ENCODE measurements at regions not wholly inside any gene's neighbourhood (a gene's known extent, or its start where the extent isn't known, plus 50 kb on each side); places are given as distances from the start of the nearest gene placed in this dataset.

DNA sequence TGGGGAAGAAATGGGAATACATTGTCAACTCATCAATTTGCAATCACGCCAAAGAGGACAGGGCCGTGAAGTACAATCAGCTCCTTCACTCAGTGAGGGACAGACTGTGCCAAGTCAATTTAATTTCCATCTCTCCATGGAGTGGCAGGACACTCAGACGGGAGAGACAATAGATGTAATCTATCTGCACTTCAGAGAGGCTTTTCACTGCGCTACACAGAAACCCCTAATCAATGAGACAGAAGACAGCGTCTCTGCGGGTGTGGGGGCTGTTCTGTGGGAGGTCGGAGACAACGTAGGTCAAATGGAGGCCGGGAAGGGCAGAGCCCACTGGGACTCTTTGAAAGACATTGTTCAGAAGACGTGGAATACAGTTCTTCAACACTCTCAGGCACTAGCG is 541.0 kb upstream of the ADARB2 start:
- no peak for DNase-seq (ENCODE audit: low read depth, low spot score)

- DNase-seq (ENCODE audit: low read depth, low spot score): no peak
These were observed 526.2 kb upstream of the ADARB2 start for GRCh38 chr10:2263561-2263960.

DNA sequence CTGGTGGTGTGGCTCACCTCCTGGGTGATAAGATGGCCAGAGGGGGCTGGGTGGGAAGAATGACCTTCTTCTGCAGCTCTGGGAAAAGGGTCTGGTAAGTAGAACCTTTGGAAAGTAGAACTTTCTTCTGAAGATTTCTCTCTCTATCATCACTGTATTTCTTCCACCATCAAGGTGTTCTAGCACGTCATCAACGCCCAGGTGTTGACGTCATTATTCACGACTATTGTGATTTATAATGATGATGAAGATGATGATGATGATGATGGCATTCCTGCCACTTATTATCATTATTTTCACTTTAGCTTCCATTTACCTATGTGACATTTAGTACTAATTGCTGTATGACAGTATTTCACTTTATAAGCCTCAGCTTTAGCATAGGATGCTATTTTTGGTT is 525.6 kb upstream of the ADARB2 start:
- DNase-seq (ENCODE audit: low read depth, low spot score): no peak

- DNase-seq (ENCODE audit: low read depth, low spot score): no peak
These were observed 525.0 kb upstream of the ADARB2 start for GRCh38 chr10:2262333-2262732.

DNA sequence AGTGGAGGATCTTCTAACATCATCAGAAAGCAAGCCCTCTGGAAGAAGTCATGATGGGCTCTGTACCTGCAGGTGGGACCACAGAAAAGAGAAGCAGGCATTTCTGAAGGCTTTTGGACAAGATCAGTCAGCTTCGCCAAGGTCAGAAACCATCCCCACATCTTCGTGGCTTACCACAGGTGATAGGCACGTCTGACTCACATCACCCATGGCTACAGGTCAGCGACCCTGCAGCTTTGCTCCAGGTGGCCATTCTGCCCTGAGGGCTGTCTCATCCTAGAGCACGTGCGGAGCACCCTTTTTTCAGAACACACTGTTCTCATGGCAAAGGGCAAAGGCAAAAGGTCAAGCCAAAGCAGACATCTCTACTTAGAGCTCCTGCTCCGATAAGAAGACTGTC is 518.9 kb upstream of the ADARB2 start:
- no peak for DNase-seq (ENCODE audit: low read depth, low spot score)

DNA sequence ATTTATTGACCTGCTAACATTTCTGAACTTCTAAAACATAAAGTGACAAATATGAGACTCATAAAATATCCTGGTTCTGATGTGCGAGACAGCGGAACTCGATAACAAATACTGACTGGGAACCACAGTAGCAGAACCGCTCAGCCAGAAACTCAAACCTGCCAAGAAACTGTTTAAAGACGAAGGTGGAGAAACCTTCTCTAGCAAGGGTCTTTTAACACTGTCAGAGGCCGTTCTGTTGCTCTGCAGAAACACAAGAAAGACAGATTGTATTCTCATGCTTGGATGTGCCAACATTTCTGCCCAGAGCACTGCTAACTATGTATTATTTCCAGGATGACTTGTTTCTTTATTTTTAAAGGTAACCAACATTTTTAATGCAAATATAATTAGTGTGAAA is 514.8 kb upstream of the ADARB2 start:
- DNase-seq (ENCODE audit: low read depth, low spot score): no peak

- no peak for DNase-seq (ENCODE audit: low read depth, low spot score)
These were observed 514.3 kb upstream of the ADARB2 start for GRCh38 chr10:2251631-2252030.

DNA sequence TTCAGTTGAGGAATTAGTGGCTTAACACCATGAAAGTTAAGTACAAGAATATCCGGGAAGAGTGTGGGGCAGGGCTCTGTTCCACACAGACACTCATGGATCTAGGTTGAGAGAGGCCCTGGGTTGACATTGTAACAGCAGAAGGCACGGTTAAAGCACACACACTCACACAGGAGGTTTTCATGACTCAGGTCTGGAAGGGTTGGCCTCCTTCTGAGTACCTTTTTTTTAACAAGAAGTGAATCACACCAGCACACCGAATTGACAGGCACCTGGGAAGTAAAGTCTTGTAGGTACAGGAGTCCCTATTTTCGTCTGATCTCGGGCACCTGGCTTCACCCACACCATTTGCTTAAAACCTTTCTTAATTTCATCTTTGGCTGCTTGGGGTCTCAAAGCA is 509.4 kb upstream of the ADARB2 start:
- DNase-seq (ENCODE audit: low read depth, low spot score): no peak

DNA sequence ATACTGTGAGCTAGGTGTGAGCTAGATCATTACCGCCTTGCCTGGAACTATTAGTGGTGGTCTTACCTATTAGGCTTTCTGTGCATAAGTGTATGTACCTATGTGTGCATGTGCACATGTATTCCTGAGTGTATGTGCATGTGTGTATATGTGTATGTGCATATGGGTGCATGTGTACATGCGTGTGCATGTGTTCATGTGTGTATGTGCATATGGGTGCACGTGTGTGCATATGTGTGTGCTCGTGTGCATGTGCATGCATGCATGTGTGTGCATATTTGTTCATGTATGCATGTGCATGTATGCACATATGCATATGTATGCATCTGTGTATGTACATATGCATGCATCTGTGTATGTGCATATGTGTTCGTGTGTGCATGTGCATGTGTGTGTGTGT is 508.3 kb upstream of the ADARB2 start:
- DNase-seq (ENCODE audit: low read depth, low spot score): no peak

- DNase-seq (ENCODE audit: low read depth, low spot score): no peak
These were observed 507.1 kb upstream of the ADARB2 start for GRCh38 chr10:2244471-2244870.

GRCh38 chr10:2236876-2237275 is 499.6 kb upstream of the ADARB2 start:
- DNase-seq (ENCODE audit: low read depth, low spot score): no peak

GRCh38 chr10:2232479-2232878 is 495.2 kb upstream of the ADARB2 start:
- no peak for DNase-seq (ENCODE audit: low read depth, low spot score)

DNA sequence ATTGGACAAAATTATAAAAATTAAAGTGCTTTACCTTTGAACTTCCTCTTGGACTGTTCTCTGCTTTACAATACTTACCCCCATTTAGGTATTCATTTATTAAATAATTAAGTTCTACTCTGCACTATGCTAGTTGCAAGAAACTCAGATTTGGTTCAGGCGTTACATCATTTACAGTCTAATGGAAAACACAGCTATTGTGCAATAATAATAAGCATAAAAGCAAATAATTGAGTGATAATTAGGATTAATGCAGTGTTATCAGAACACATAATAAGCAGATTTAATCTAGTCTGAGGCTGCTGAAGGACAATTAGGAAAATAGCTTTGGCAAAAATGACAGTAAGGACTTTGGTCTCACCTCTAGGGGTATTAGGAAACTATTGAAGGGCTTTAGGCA is 493.2 kb upstream of the ADARB2 start:
- DNase-seq (ENCODE audit: low read depth, low spot score): no peak

DNA sequence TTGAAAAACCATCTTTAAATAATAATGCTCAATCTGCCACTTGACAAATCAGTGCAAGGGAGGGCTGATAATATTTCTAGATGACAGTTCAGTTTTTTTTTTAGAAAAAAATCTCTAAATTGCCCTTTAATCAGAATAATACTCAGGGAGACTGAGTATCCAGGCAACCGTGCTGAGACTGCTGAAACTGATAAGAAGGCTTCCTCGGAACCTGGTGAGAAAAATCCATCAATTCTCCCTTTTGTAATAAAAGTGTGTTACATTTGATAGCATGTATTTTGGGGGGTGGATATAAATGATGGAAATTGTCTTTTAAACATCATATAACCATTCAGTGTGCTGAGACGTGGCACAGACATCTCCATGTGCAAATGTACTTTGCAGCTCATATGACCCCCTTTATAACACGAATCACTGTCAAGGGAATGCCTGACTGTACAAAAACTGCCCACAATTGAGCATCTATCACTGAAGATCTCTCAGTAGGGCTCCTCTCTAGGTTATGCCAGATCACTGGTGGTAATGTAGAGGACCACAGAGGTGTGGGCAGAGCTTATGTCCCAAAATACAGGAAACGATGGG is 491.1 kb upstream of the ADARB2 start:
- no peak for DNase-seq (ENCODE audit: low read depth, low spot score)

DNA sequence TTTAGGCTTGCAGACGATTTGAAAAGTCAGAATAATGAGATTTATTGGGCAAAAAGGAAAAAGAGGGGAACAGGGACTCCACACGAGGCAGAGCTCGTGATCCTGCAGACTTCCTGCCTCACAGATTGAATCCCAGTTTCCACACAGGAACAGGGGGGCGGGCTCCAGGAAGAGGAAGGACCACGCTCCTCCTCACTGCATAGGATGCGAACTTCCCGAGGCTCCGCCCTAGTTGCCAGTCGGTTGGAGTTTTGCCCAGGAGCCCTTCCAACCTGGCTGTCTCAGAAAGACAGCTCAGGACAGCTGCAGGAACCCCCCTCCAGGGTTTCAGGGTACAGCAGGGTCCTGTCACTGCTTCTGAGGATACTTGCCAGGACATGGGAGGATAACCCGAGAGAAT is 488.3 kb upstream of the ADARB2 start:
- DNase-seq (ENCODE audit: low read depth, low spot score): no peak

DNA sequence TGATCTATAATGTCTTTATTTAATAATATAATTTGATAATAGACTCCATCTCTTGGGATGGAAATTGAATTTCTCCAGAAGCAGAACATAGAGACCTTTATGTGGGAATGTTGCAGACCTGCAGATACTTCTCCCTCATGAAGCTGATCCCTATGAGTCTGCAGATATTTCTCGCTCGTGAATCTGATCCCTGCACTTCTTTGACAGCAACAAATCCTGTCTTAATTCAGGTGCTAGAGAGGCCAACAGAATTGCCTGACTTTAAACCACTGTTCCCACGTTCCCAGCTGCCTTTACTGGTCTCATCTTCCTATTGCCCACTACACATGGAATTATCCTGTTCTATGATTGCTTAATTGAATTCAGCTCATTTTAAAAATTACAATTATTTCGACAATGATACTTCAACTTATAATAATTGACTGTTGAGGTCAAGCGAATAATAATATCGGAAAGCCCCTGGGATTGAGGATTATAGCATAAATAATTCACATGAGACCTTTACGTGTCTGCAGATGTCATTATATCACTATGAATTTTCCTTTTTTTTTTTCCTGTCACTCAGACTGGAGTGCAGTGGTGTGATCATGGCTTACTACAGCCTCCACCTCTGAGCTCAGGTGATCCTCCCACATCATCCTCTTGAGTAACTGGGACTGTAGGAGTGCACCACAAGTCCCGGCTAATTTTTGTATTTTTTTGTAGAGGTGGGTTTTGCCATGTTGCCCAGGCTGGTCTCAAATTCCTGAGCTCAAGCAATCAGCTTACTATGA is 486.4 kb upstream of the ADARB2 start:
- no peak for DNase-seq (ENCODE audit: low read depth, low spot score)

- no peak for DNase-seq (ENCODE audit: low read depth, low spot score)
These were observed 485.3 kb upstream of the ADARB2 start for GRCh38 chr10:2222631-2223030.

- DNase-seq (ENCODE audit: low read depth, low spot score): no peak
These were observed 477.5 kb upstream of the ADARB2 start for GRCh38 chr10:2214805-2215204.

DNA sequence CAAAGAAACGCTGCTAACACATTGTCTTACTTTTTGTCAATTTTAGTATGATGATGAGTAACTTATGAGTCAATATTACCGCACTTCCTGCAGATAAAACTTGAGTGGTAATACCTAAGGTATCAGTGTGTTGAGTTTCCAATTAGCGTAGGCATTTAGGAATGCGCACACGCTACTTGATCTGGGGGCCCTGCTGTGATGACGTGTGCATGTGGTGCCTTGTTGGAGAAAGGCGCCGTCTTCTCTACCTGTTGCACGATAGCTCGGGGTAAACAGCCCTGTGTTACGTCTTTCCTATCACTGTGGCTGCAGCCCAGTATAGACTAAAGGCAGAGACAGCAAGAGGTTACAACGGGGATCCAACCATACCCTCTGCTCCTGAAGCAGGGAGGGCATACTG is 476.8 kb upstream of the ADARB2 start:
- DNase-seq (ENCODE audit: low read depth, low spot score): no peak

DNA sequence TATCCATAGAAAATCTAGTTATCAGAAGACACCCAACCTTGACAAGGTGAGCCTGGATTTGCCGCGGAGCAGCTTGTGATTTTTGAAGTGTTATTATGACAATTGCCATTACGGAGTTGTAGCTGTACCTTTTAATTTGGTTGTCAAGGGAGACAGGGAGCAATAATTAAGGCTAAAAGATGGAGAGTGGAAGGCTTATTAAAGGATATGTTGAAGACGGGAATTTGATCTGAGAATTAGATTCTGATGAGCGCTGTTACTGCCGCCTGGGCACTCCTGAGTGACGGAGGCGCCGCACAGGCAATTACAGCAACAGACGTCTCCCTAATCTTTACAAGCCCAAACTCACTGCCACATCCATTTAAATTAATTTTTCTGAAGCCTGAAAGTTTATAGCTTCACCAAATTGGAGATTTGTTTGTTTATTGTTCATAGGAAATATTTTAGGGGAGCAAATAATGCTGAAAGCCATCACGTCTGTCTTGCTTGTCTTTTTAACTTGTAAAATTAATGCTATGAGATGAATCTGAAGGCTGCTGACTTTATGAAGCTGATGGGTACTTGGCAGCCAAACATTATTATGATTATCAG is 475.0 kb upstream of the ADARB2 start:
- DNase-seq (ENCODE audit: low read depth, low spot score): no peak

DNA sequence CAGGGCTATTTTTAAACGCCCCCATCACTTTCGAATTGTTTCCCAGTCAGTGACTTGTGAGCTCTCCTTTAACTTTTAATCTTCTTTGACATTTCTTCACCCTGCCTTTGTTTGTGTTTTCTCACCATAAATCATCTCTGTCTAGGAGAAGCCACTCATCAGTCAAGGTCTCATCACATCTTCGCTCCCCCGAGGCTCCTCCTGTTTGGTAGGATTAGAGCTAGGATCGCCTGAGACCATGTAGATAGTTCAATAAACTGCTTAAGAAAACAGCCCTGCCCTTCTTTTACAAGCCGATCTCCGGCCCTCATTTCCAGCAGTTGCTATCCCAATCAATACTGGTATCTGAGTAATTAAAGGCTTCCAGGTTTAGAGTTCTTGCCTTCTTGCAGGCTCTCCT is 472.8 kb upstream of the ADARB2 start:
- no peak for DNase-seq (ENCODE audit: low read depth, low spot score)

- no peak for DNase-seq (ENCODE audit: low read depth, low spot score)
These were observed 470.8 kb upstream of the ADARB2 start for GRCh38 chr10:2208106-2208505.

GRCh38 chr10:2207246-2207922 is 470.1 kb upstream of the ADARB2 start:
- no peak for DNase-seq (ENCODE audit: low read depth, low spot score)
